H1 (cell line): ENCODE measurements at regions not wholly inside any gene's neighbourhood (a gene's known extent, or its start where the extent isn't known, plus 50 kb on each side); places are given as distances from the start of the nearest gene placed in this dataset.
"Not testable (repeated sequence)": the region's sequence is repeated elsewhere in the genome, so short reads cannot be mapped to it uniquely, and the experiment has no call there.

Experiments
- CTCF ChIA-PET: fragments of 300-600 bp; sonication (Branson Sonifier 250); formaldehyde crosslinking; loops from one replicate; lab custom pipeline; 2021; ENCODE audit not compliant: partially characterized antibody; lab: Charles Lee
- POLR2A ChIA-PET: fragments of 300-600 bp; sonication (Branson Sonifier 250); formaldehyde crosslinking; loops from one replicate; lab custom pipeline; 2021; ENCODE audit warnings: inconsistent platforms; ENCODE audit not compliant: partially characterized antibody; lab: Charles Lee
- DNase-seq, 2 experiments: peaks; one replicate each; pipeline versions ENCODE4 v3.0.0 to v3.0.0-alpha.2; 2010 to 2022; ENCODE audit warnings: low spot score in 2 of 2, low read depth in 1 of 2, mixed read lengths in 1 of 2
- FAIRE-seq: peaks from 2 replicates; lab custom pipeline; 2011; peaks lifted over from hg19 to GRCh38; lab: Jason Lieb, UNC
- H2AFZ ChIP-seq: 2 replicates; pipeline ENCODE4 v1.8.1; 2012; ENCODE audit warnings: low read length, inconsistent platforms
- H2AK5ac ChIP-seq: 2 replicates; pipeline ENCODE4 v1.6.1; 2013; ENCODE audit warnings: low read depth, low read length
- H2BK120ac ChIP-seq: replicated peaks from 2 replicates; pipeline ENCODE3; 2013; ENCODE audit warnings: low read depth, low read length, inconsistent platforms
- H2BK12ac ChIP-seq: 2 replicates; pipeline ENCODE4 v1.6.1; 2013; ENCODE audit warnings: low read depth, low read length
- H2BK15ac ChIP-seq: 2 replicates; pipeline ENCODE4 v1.6.1; 2013; ENCODE audit warnings: low read length
- H2BK20ac ChIP-seq: 2 replicates; pipeline ENCODE4 v1.6.1; 2013; ENCODE audit warnings: low read length
- H2BK5ac ChIP-seq: 2 replicates; pipeline ENCODE4 v1.6.1; 2013; ENCODE audit warnings: low read depth, low read length
- H3K14ac ChIP-seq: 2 replicates; pipeline ENCODE4 v1.6.1; 2013; ENCODE audit warnings: inconsistent platforms; ENCODE audit not compliant: insufficient read length
- H3K18ac ChIP-seq: 2 replicates; pipeline ENCODE4 v1.6.1; 2013; ENCODE audit warnings: low read length; ENCODE audit errors: extremely low read depth
- H3K23ac ChIP-seq: 2 replicates; pipeline ENCODE4 v1.6.1; 2013; ENCODE audit warnings: inconsistent platforms; ENCODE audit not compliant: insufficient read length
- H3K23me2 ChIP-seq: 2 replicates; pipeline ENCODE4 v1.6.1; 2013; ENCODE audit warnings: low read depth, low read length
- H3K27ac ChIP-seq: 2 replicates; pipeline ENCODE4 v1.6.1; 2011; ENCODE audit warnings: low read depth, low read length, inconsistent platforms
- H3K27me3 ChIP-seq, 4 experiments: replicated peaks in 1 of 4; 1 replicate in 1 of 4; 2 replicates in 3 of 4; pipeline versions ENCODE4 v1.6.1 to v1.8.1; 2011 to 2013; ENCODE audit warnings: low read length in 3 of 4, mild to moderate bottlenecking in 3 of 4, inconsistent platforms in 2 of 4, mixed read lengths in 2 of 4, moderate library complexity in 1 of 4; ENCODE audit not compliant: control insufficient read depth in 3 of 4, insufficient read depth in 3 of 4; ENCODE audit errors: extremely low read depth in 1 of 4
- H3K36me3 ChIP-seq, 4 experiments: 2 replicates each; pipeline versions ENCODE4 v1.6.1 to v1.8.1; 2011 to 2013; ENCODE audit warnings: mild to moderate bottlenecking in 4 of 4, low read length in 3 of 4, moderate library complexity in 2 of 4, control low read depth in 1 of 4, inconsistent platforms in 1 of 4; ENCODE audit not compliant: insufficient read depth in 4 of 4, control insufficient read depth in 2 of 4
- H3K4ac ChIP-seq: replicated peaks from 2 replicates; pipeline ENCODE3; 2013; ENCODE audit warnings: low read length, low read depth, mixed read lengths, inconsistent platforms; ENCODE audit not compliant: insufficient read length
- H3K4me1 ChIP-seq, 4 experiments: replicated peaks in 1 of 4; 1 replicate in 1 of 4; 2 replicates in 3 of 4; pipeline versions ENCODE4 v1.6.1 to v1.8.1; 2011 to 2013; ENCODE audit warnings: low read length in 3 of 4, inconsistent platforms in 2 of 4, mixed read lengths in 1 of 4; ENCODE audit not compliant: insufficient read depth in 4 of 4, control insufficient read depth in 3 of 4
- H3K4me2 ChIP-seq, 2 experiments: 2 replicates each; pipeline versions ENCODE4 v1.6.1 to v1.8.1; 2011 to 2013; ENCODE audit warnings: low read depth in 2 of 2, low read length in 2 of 2, control low read depth in 1 of 2, inconsistent platforms in 1 of 2, mild to moderate bottlenecking in 1 of 2; ENCODE audit not compliant: insufficient read depth in 1 of 2
- H3K4me3 ChIP-seq, 4 experiments: fragments of 200-600, 300-600 bp in 1 of 4; sonication (generic), shearing (Covaris generic), sonication (Bioruptor Twin) in 1 of 4; 2 replicates each; pipeline versions ENCODE4 v1.5.1 to v1.8.1; 2011 to 2016; ENCODE audit warnings: low read length in 4 of 4, low read depth in 3 of 4, control low read depth in 2 of 4, inconsistent platforms in 2 of 4, mild to moderate bottlenecking in 2 of 4, mixed read lengths in 1 of 4, moderate library complexity in 1 of 4; ENCODE audit not compliant: insufficient read depth in 2 of 4; ENCODE audit errors: extremely low read depth in 1 of 4
- H3K56ac ChIP-seq: replicated peaks from 2 replicates; pipeline ENCODE3; 2013; ENCODE audit warnings: low read depth, mild to moderate bottlenecking, mixed read lengths, low read length, inconsistent platforms; ENCODE audit not compliant: insufficient read length
- H3K79me1 ChIP-seq: 2 replicates; pipeline ENCODE4 v1.6.1; 2013; ENCODE audit warnings: low read depth, low read length, control low read depth
- H3K79me2 ChIP-seq, 2 experiments: 2 replicates each; pipeline versions ENCODE4 v1.6.1 to v1.8.1; 2012 to 2013; ENCODE audit warnings: low read length in 2 of 2, mild to moderate bottlenecking in 2 of 2, inconsistent platforms in 1 of 2; ENCODE audit not compliant: insufficient read depth in 2 of 2, control insufficient read depth in 1 of 2
- H3K9ac ChIP-seq, 4 experiments: replicated peaks in 1 of 4; 1 replicate in 1 of 4; 2 replicates in 3 of 4; pipeline versions ENCODE4 v1.6.1 to v1.8.1; 2011 to 2013; ENCODE audit warnings: low read depth in 3 of 4, low read length in 3 of 4, control low read depth in 2 of 4, mild to moderate bottlenecking in 2 of 4, moderate library complexity in 2 of 4, inconsistent platforms in 1 of 4; ENCODE audit errors: extremely low read depth in 1 of 4
- H3K9me3 ChIP-seq, 2 experiments: 2 replicates each; pipeline versions ENCODE4 v1.6.1 to v1.8.1; 2012 to 2013; ENCODE audit warnings: mild to moderate bottlenecking in 2 of 2, moderate library complexity in 2 of 2, control low read depth in 1 of 2, inconsistent platforms in 1 of 2, low read depth in 1 of 2, low read length in 1 of 2, mixed read lengths in 1 of 2; ENCODE audit not compliant: insufficient read depth in 2 of 2
- H4K20me1 ChIP-seq, 2 experiments: replicated peaks in 1 of 2; 2 replicates each; pipeline versions ENCODE3 to v1.8.1; 2011 to 2013; ENCODE audit warnings: inconsistent platforms in 2 of 2, low read length in 2 of 2, mild to moderate bottlenecking in 1 of 2; ENCODE audit not compliant: insufficient read depth in 2 of 2, control insufficient read depth in 1 of 2
- H4K5ac ChIP-seq: 2 replicates; pipeline ENCODE4 v1.6.1; 2013; ENCODE audit warnings: low read length, low read depth, mixed read lengths, inconsistent platforms; ENCODE audit not compliant: insufficient read length
- H4K8ac ChIP-seq: 2 replicates; pipeline ENCODE4 v1.8.0; 2013; ENCODE audit warnings: mild to moderate bottlenecking, moderate library complexity, low read length, inconsistent platforms; ENCODE audit not compliant: insufficient read depth; ENCODE audit errors: extremely low read depth
- H4K91ac ChIP-seq: replicated peaks from 2 replicates; pipeline ENCODE3; 2013; ENCODE audit warnings: low read length, mixed read lengths, inconsistent platforms; ENCODE audit not compliant: insufficient read length
- WGBS, 2 experiments: shearing (Covaris generic) in 1 of 2; methylation state at CpG; one replicate each; pipeline versions ENCODE4 v1.1.6 to v1.1.7; 2013 to 2015; ENCODE audit warnings: low lambda C conversion rate in 2 of 2, mixed read lengths in 2 of 2, inconsistent platforms in 1 of 2, low coverage in 1 of 2, missing lambda C conversion rate in 1 of 2; ENCODE audit not compliant: insufficient replicate concordance in 2 of 2, insufficient coverage in 1 of 2, insufficient read length in 1 of 2; ENCODE audit errors: extremely low coverage in 1 of 2, missing lambda C conversion rate in 1 of 2; 5-methylcytosine and 5-hydroxymethylcytosine counted together

- H2AK5ac ChIP-seq, H2BK12ac ChIP-seq, H2BK5ac ChIP-seq, H3K23me2 ChIP-seq, H3K27me3 ChIP-seq, H4K5ac ChIP-seq, H2BK15ac ChIP-seq, H3K9ac ChIP-seq, H3K56ac ChIP-seq, H3K23ac ChIP-seq, FAIRE-seq, H3K36me3 ChIP-seq, POLR2A ChIA-PET, DNase-seq, H4K20me1 ChIP-seq, H3K9me3 ChIP-seq, H3K4ac ChIP-seq, H3K27ac ChIP-seq, H2AFZ ChIP-seq, H3K79me2 ChIP-seq, H3K18ac ChIP-seq, H3K4me3 ChIP-seq, H3K4me1 ChIP-seq, H2BK120ac ChIP-seq, H4K91ac ChIP-seq, H3K14ac ChIP-seq, H4K8ac ChIP-seq, H3K4me2 ChIP-seq, H3K79me1 ChIP-seq, H2BK20ac ChIP-seq: not testable (repeated sequence)
- CTCF ChIA-PET: interaction anchor here (0.5 kb wide), 1 partner anchor 105 kb away, joined by 4 read pairs; no protein-coding TSS in a partner anchor
- 94% methylated on average over 3 of the region's 3 CpGs; no CpG with 5 or more reads in 1 of the 2 experiments for WGBS, 2 experiments
Measured at GRCh38 chr1:175248036-175248435, 55.5 kb upstream of the KIAA0040 start.

- H3K14ac ChIP-seq, H2BK120ac ChIP-seq, H3K4me2 ChIP-seq, H3K79me1 ChIP-seq, H3K23ac ChIP-seq, H2AFZ ChIP-seq, H3K23me2 ChIP-seq, H2BK5ac ChIP-seq, DNase-seq, H2AK5ac ChIP-seq, H3K27me3 ChIP-seq, H3K4ac ChIP-seq, H2BK12ac ChIP-seq, H3K4me1 ChIP-seq, H3K36me3 ChIP-seq, H3K79me2 ChIP-seq, H3K18ac ChIP-seq, H4K5ac ChIP-seq, H2BK20ac ChIP-seq, H3K9me3 ChIP-seq, H4K20me1 ChIP-seq, H3K9ac ChIP-seq, H3K4me3 ChIP-seq, H3K56ac ChIP-seq, POLR2A ChIA-PET, H4K8ac ChIP-seq, H3K27ac ChIP-seq, CTCF ChIA-PET, H2BK15ac ChIP-seq, FAIRE-seq, H4K91ac ChIP-seq: not testable (repeated sequence)
- WGBS, 2 experiments: 82% methylated on average over 5 of the region's 5 CpGs; no CpG with 5 or more reads in 1 of the 2 experiments
Measured at GRCh38 chr1:175247056-175247455, 54.5 kb upstream of the KIAA0040 start.
